Upper lobe of left lung (tissue), 4 donors: ENCODE measurements at regions not wholly inside any gene's neighbourhood (a gene's known extent, or its start where the extent isn't known, plus 50 kb on each side); places are given as distances from the start of the nearest gene placed in this dataset.

Experiments used
- CTCF ChIP-seq, 6 experiments: fragments of 450-650 bp in 4 of 6; fragments of 200-600 bp in 2 of 6; sonication (generic) in 2 of 6; IDR thresholded peaks; one replicate each; pipeline ENCODE4 v1.5.1; 2016 to 2019; ENCODE audit warnings: antibody characterized with exemption in 6 of 6
- EP300 ChIP-seq, 4 donors: sonication (generic); formaldehyde crosslinking; IDR thresholded peaks; one replicate each; pipeline ENCODE4 v1.5.1; 2017; ENCODE audit warnings: antibody characterized with exemption in 4 of 4, control low read depth in 2 of 4
- POLR2A ChIP-seq, 4 donors: fragments of 450-650 bp; IDR thresholded peaks; one replicate each; pipeline ENCODE4 v1.5.1; 2016 to 2017; ENCODE audit warnings: antibody characterized with exemption in 4 of 4, mild to moderate bottlenecking in 2 of 4
- POLR2AphosphoS5 ChIP-seq, 2 donors: sonication (generic); formaldehyde crosslinking; IDR thresholded peaks; one replicate each; pipeline ENCODE4 v1.5.1; 2017; ENCODE audit warnings: antibody characterized with exemption in 2 of 2

- TF ChIP-seq CTCF (IDR thresholded peaks at IDR 0.05): no peak
- TF ChIP-seq POLR2A (IDR thresholded peaks at IDR 0.05): no peak
- no peak for TF ChIP-seq EP300 (IDR thresholded peaks at IDR 0.05)
- TF ChIP-seq POLR2AphosphoS5 (IDR thresholded peaks at IDR 0.05): no peak
Measured at GRCh38 chr3:118075873-118076272, 958.8 kb downstream of the IGSF11 start.
